HUDEP-2 (cell line): ENCODE measurements at regions not wholly inside any gene's neighbourhood (a gene's known extent, or its start where the extent isn't known, plus 50 kb on each side); places are given as distances from the start of the nearest gene placed in this dataset.

ENCODE experiments used
- DNase-seq, 76 experiments: peaks; one replicate each; lab custom pipeline; 2025; ENCODE audit not compliant: unreplicated experiment in 76 of 76; lab: John Stamatoyannopoulos, UW

DNA sequence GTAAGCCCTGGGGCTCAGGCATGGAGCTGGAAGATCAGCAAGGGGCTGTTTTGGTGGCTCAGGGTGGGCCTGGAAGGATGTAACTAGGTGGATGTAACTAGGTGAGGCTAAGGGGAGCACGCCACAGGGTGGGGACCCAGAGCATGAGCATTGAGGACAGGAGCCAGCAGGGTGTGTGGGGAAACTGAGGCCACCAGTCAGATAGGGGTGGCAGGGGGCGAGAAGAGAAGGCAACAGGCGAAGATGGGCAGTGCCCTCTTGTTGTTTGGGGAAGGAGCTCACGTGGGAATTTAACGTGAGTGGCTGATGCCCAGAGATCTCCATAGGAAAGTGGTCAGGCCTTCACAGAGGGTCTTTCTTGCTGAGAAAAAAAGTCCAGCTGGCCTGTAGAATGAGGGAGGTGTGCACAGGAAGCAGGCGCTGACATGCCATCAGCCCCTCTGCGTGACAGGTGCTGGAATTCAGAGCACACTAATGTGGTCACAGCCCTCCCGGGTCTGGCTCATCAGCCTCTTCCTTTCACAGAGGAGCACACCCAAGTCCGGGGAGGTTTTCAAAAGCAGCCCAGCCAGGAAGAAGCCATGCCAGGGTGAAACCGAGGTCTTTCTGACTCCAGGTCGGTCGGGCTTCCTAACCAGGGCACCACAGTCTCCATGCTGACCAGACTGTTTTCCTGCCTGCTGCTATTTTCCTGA is 54.6 kb upstream of the PAX6 start:
- no peak for DNase-seq

DNA sequence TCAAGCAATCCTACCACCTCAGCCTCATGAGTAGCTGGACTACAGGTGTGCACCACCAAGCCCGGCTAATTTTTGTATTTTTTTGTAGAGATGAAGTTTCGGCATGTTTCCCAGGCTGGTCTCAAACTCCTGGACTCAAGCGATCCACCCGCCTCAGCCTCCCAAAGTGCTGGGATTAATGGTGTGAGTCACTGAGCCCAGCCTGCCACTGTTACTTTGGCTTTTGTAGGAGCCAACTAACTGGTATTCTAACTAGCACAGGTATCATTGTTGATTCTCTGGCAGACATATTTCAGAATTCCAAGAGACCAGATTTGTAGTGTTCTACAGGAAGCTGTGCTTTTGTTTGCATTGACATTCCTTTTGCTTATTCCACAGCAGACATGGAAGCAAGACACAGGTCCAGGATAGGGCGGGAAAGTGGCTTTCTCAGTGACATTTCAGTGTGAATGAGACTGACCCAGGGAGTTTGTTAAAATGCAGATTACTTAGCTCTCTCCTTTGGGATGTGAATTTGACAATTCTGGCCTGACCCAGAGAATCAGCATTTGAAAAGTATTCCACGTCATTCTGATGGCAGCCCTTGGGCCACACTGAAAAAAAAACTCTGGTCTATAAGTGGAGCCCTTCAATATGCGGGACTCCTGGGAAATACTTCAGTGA is 52.2 kb upstream of the PAX6 start:
- no peak for DNase-seq

DNA sequence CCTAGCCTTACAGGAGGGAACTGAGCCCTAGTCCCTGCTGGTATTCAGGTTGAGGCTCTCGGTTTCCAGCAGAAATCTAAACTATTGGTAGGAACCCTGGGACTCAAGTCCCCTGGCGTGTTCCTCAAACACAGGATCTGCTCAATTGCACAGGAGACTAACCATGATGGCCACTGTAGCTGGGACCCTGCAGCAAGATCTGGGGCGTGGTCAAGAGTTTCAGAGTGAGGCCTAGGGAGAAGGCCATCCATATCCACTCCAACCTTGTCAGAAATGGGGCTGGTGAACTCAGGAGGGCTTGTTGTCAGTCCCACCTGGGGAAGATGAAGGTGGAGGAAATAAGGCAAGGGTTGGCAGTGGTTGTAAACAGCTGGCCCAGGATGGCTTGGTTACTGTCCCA is 49.9 kb upstream of the PAX6 start:
- DNase-seq: no peak
